Neural cell (in vitro differentiated cells): ENCODE measurements at regions not wholly inside any gene's neighbourhood (a gene's known extent, or its start where the extent isn't known, plus 50 kb on each side); places are given as distances from the start of the nearest gene placed in this dataset.

ENCODE experiments used
- H2AFZ ChIP-seq: fragments of 200-600, 300-800 bp; sonication (generic), shearing (Covaris generic); 2 replicates; pipeline ENCODE4 v1.6.0; 2014; ENCODE audit warnings: low read depth, mild to moderate bottlenecking, antibody characterized with exemption, low read length, moderate library complexity
- H3F3A ChIP-seq: fragments of 200-600 bp; shearing (Covaris generic); 2 replicates; pipeline ENCODE4 v1.6.1; 2016; ENCODE audit warnings: mild to moderate bottlenecking, moderate library complexity, mixed read lengths, antibody characterized with exemption, low read length; ENCODE audit not compliant: insufficient read depth, poor library complexity, severe bottlenecking
- H3K27ac ChIP-seq: fragments of 200-600, 300-800 bp; sonication (generic), shearing (Covaris generic); 2 replicates; pipeline ENCODE4 v1.5.1; 2014; ENCODE audit warnings: mild to moderate bottlenecking, low read length, moderate library complexity
- H3K27me3 ChIP-seq: fragments of 300-800, 200-600 bp; sonication (generic), shearing (Covaris generic); 2 replicates; pipeline ENCODE4 v1.6.0; 2014; ENCODE audit warnings: mild to moderate bottlenecking, low read depth, low read length, moderate library complexity; ENCODE audit not compliant: insufficient read depth
- H3K36me3 ChIP-seq: fragments of 300-800, 200-600 bp; sonication (generic), shearing (Covaris generic); 2 replicates; pipeline ENCODE4 v1.5.1; 2014; ENCODE audit warnings: mild to moderate bottlenecking, antibody characterized with exemption, low read length, moderate library complexity; ENCODE audit not compliant: insufficient read depth
- H3K4me2 ChIP-seq: fragments of 300-800, 200-600 bp; sonication (generic), shearing (Covaris generic); 2 replicates; pipeline ENCODE4 v1.6.0; 2014; ENCODE audit warnings: mild to moderate bottlenecking, low read length
- H3K4me3 ChIP-seq: fragments of 300-800, 200-600 bp; sonication (generic), shearing (Covaris generic); 2 replicates; pipeline ENCODE4 v1.5.1; 2014; ENCODE audit warnings: mild to moderate bottlenecking, low read length, moderate library complexity
- H3K79me2 ChIP-seq: fragments of 200-600 bp; shearing (Covaris generic); replicated peaks from 2 replicates; pipeline ENCODE4 v1.6.0; 2014; ENCODE audit warnings: mild to moderate bottlenecking, low read length, moderate library complexity; ENCODE audit not compliant: insufficient read depth
- H3K9ac ChIP-seq: fragments of 300-800, 200-600 bp; sonication (generic), shearing (Covaris generic); 2 replicates; pipeline ENCODE4 v1.6.1; 2016; ENCODE audit warnings: mild to moderate bottlenecking, low read length, mixed read lengths
- H3K9me2 ChIP-seq: fragments of 200-600 bp; shearing (Covaris generic); 2 replicates; pipeline ENCODE4 v1.6.1; 2016; ENCODE audit warnings: mild to moderate bottlenecking, low read length, mixed read lengths; ENCODE audit not compliant: insufficient read depth
- H3K9me3 ChIP-seq: fragments of 200-600, 300-800 bp; sonication (generic), shearing (Covaris generic); 2 replicates; pipeline ENCODE4 v1.6.1; 2016; ENCODE audit warnings: mild to moderate bottlenecking, mixed run types, low read length, moderate library complexity, mixed read lengths
- H4K20me1 ChIP-seq: fragments of 200-600 bp; shearing (Covaris generic); 2 replicates; pipeline ENCODE4 v1.6.1; 2016; ENCODE audit warnings: mild to moderate bottlenecking, mixed run types; ENCODE audit not compliant: insufficient read depth
- EP300 ChIP-seq: fragments of 450-650 bp; conservative IDR thresholded peaks from 2 replicates; pipeline ENCODE4 v1.6.1; 2014; ENCODE audit warnings: antibody characterized with exemption, mild to moderate bottlenecking, moderate library complexity; ENCODE audit not compliant: poor library complexity, severe bottlenecking
- EZH2 ChIP-seq: fragments of 200-600, 300-800 bp; shearing (Covaris generic), sonication (generic); IDR thresholded peaks from 2 replicates; pipeline ENCODE4 v1.6.1; 2014; ENCODE audit warnings: antibody characterized with exemption, low read length, borderline replicate concordance, mild to moderate bottlenecking; ENCODE audit not compliant: insufficient read depth, poor library complexity, severe bottlenecking
- MXI1 ChIP-seq: fragments of 450-650 bp; conservative IDR thresholded peaks from 2 replicates; pipeline ENCODE4 v1.6.1; 2014; ENCODE audit warnings: antibody characterized with exemption, mild to moderate bottlenecking; ENCODE audit not compliant: poor library complexity, severe bottlenecking
- POLR2AphosphoS5 ChIP-seq: IDR thresholded peaks from 2 replicates; pipeline ENCODE4 v1.6.1; 2012
- RAD21 ChIP-seq: fragments of 450-650 bp; conservative IDR thresholded peaks from 2 replicates; pipeline ENCODE4 v1.6.1; 2014; ENCODE audit warnings: antibody characterized with exemption, mild to moderate bottlenecking, moderate library complexity
- REST ChIP-seq: IDR thresholded peaks from 2 replicates; pipeline ENCODE4 v1.6.1; 2012; ENCODE audit warnings: borderline replicate concordance
- SMC3 ChIP-seq: fragments of 450-650 bp; conservative IDR thresholded peaks from 2 replicates; pipeline ENCODE4 v1.6.1; 2014; ENCODE audit warnings: antibody characterized with exemption, mild to moderate bottlenecking, moderate library complexity; ENCODE audit not compliant: poor library complexity
- TAF1 ChIP-seq: IDR thresholded peaks from 2 replicates; pipeline ENCODE4 v1.6.1; 2012; ENCODE audit warnings: low read depth
- TF ChIP-seq, protein P1 (sequence below): fragments of 450-650 bp; IDR thresholded peaks from 2 replicates; pipeline ENCODE4 v1.5.1; 2014; ENCODE audit warnings: antibody characterized with exemption, mild to moderate bottlenecking, moderate library complexity; ENCODE audit not compliant: poor library complexity, severe bottlenecking

DNA sequence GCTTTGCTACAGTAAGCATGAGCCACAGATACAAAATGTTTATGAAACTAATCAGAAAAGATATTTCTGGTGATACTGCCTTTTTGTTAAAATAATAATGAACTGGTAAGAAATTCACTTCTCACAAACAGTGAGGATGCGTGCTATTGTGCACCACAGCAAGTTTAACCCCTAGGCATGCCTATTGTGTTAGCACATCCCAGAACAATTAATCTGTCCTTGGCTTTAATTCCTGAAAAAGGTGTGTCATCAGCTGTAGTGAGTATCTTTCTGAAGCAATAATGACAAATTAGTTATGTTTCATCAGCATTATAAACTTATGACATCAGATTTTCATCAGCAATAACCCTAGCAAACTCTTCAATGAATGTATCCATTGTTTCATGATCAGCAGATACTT is 1307.2 kb downstream of the EFNA5 start:
- no peaks in the 10 kb centered on the region for H3K79me2 ChIP-seq
- no peak for TF ChIP-seq SMC3
- TF ChIP-seq EZH2, result no peak
- TF ChIP-seq EP300, result no peak
- TF ChIP-seq RAD21, result no peak
- TF ChIP-seq POLR2AphosphoS5, result no peak
- TF ChIP-seq, protein P1, sequence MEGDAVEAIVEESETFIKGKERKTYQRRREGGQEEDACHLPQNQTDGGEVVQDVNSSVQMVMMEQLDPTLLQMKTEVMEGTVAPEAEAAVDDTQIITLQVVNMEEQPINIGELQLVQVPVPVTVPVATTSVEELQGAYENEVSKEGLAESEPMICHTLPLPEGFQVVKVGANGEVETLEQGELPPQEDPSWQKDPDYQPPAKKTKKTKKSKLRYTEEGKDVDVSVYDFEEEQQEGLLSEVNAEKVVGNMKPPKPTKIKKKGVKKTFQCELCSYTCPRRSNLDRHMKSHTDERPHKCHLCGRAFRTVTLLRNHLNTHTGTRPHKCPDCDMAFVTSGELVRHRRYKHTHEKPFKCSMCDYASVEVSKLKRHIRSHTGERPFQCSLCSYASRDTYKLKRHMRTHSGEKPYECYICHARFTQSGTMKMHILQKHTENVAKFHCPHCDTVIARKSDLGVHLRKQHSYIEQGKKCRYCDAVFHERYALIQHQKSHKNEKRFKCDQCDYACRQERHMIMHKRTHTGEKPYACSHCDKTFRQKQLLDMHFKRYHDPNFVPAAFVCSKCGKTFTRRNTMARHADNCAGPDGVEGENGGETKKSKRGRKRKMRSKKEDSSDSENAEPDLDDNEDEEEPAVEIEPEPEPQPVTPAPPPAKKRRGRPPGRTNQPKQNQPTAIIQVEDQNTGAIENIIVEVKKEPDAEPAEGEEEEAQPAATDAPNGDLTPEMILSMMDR, result no peak
- TF ChIP-seq REST, result no peak
- no peak for TF ChIP-seq TAF1
- no peak for TF ChIP-seq MXI1
- H3F3A ChIP-seq, result no peaks in the 10 kb centered on the region
- no peak overlapping the region for H3K27ac ChIP-seq
- H3K36me3 ChIP-seq, result no peaks in the 10 kb centered on the region
- H3K9me3 ChIP-seq, result no peaks in the 10 kb centered on the region
- no peaks in the 10 kb centered on the region for H4K20me1 ChIP-seq
- no peak overlapping the region for H3K9ac ChIP-seq
- no peaks in the 10 kb centered on the region for H3K27me3 ChIP-seq
- H2AFZ ChIP-seq, result no peak overlapping the region
- no peak overlapping the region for H3K4me2 ChIP-seq
- no peak overlapping the region for H3K4me3 ChIP-seq
- no peaks in the 10 kb centered on the region for H3K9me2 ChIP-seq

DNA sequence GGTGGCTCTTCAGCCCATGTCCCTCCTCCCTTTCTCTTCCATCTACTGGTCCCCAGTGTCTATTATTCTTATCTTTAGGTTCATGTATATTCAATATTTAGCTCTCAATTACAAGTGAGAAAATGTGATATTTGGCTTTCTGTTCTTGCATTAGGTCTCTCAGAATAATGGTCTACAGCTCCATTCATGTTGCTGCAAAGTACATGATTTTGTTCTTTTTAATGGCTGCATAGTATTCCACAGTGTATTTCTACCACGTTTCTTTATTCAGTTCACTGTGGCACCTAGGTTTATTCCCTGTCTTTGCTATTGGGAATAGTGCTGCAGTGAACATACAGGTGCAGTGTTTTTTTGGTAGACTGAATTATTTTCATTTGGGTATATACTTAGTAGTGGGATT is 1308.8 kb downstream of the EFNA5 start:
- Histone ChIP-seq H2AFZ (no peak overlapping the region), H3K9ac (no peak overlapping the region), H3K9me3 (no peaks in the 10 kb centered on the region), H3F3A (no peaks in the 10 kb centered on the region), H3K9me2 (no peaks in the 10 kb centered on the region), H3K27me3 (no peaks in the 10 kb centered on the region), H3K36me3 (no peaks in the 10 kb centered on the region), H3K4me2 (no peak overlapping the region), H4K20me1 (no peaks in the 10 kb centered on the region), H3K27ac (no peak overlapping the region), H3K4me3 (no peak overlapping the region), H3K79me2 (no peaks in the 10 kb centered on the region)
- TF ChIP-seq POLR2AphosphoS5 (no peak), MXI1 (no peak), TAF1 (no peak), EP300 (no peak), EZH2 (no peak), RAD21 (no peak), REST (no peak), SMC3 (no peak)
- TF ChIP-seq, protein P1, result no peak
